H1 (cell line): ENCODE measurements at regions not wholly inside any gene's neighbourhood (a gene's known extent, or its start where the extent isn't known, plus 50 kb on each side); places are given as distances from the start of the nearest gene placed in this dataset.

Source experiments
- CTCF ChIA-PET: fragments of 300-600 bp; sonication (Branson Sonifier 250); formaldehyde crosslinking; loops from one replicate; lab custom pipeline; 2021; ENCODE audit not compliant: partially characterized antibody; lab: Charles Lee
- POLR2A ChIA-PET: fragments of 300-600 bp; sonication (Branson Sonifier 250); formaldehyde crosslinking; loops from one replicate; lab custom pipeline; 2021; ENCODE audit warnings: inconsistent platforms; ENCODE audit not compliant: partially characterized antibody; lab: Charles Lee
- DNase-seq, 2 experiments: peaks; one replicate each; pipeline versions ENCODE4 v3.0.0 to v3.0.0-alpha.2; 2010 to 2022; ENCODE audit warnings: low spot score in 2 of 2, low read depth in 1 of 2, mixed read lengths in 1 of 2
- FAIRE-seq: peaks from 2 replicates; lab custom pipeline; 2011; peaks lifted over from hg19 to GRCh38; lab: Jason Lieb, UNC
- H2AFZ ChIP-seq: 2 replicates; pipeline ENCODE4 v1.8.1; 2012; ENCODE audit warnings: low read length, inconsistent platforms
- H2AK5ac ChIP-seq: 2 replicates; pipeline ENCODE4 v1.6.1; 2013; ENCODE audit warnings: low read depth, low read length
- H2BK120ac ChIP-seq: replicated peaks from 2 replicates; pipeline ENCODE3; 2013; ENCODE audit warnings: low read depth, low read length, inconsistent platforms
- H2BK12ac ChIP-seq: 2 replicates; pipeline ENCODE4 v1.6.1; 2013; ENCODE audit warnings: low read depth, low read length
- H2BK15ac ChIP-seq: 2 replicates; pipeline ENCODE4 v1.6.1; 2013; ENCODE audit warnings: low read length
- H2BK20ac ChIP-seq: 2 replicates; pipeline ENCODE4 v1.6.1; 2013; ENCODE audit warnings: low read length
- H2BK5ac ChIP-seq: 2 replicates; pipeline ENCODE4 v1.6.1; 2013; ENCODE audit warnings: low read depth, low read length
- H3K14ac ChIP-seq: 2 replicates; pipeline ENCODE4 v1.6.1; 2013; ENCODE audit warnings: inconsistent platforms; ENCODE audit not compliant: insufficient read length
- H3K18ac ChIP-seq: 2 replicates; pipeline ENCODE4 v1.6.1; 2013; ENCODE audit warnings: low read length; ENCODE audit errors: extremely low read depth
- H3K23ac ChIP-seq: 2 replicates; pipeline ENCODE4 v1.6.1; 2013; ENCODE audit warnings: inconsistent platforms; ENCODE audit not compliant: insufficient read length
- H3K23me2 ChIP-seq: 2 replicates; pipeline ENCODE4 v1.6.1; 2013; ENCODE audit warnings: low read depth, low read length
- H3K27ac ChIP-seq: 2 replicates; pipeline ENCODE4 v1.6.1; 2011; ENCODE audit warnings: low read depth, low read length, inconsistent platforms
- H3K27me3 ChIP-seq, 4 experiments: replicated peaks in 1 of 4; 1 replicate in 1 of 4; 2 replicates in 3 of 4; pipeline versions ENCODE4 v1.6.1 to v1.8.1; 2011 to 2013; ENCODE audit warnings: low read length in 3 of 4, mild to moderate bottlenecking in 3 of 4, inconsistent platforms in 2 of 4, mixed read lengths in 2 of 4, moderate library complexity in 1 of 4; ENCODE audit not compliant: control insufficient read depth in 3 of 4, insufficient read depth in 3 of 4; ENCODE audit errors: extremely low read depth in 1 of 4
- H3K36me3 ChIP-seq, 4 experiments: 2 replicates each; pipeline versions ENCODE4 v1.6.1 to v1.8.1; 2011 to 2013; ENCODE audit warnings: mild to moderate bottlenecking in 4 of 4, low read length in 3 of 4, moderate library complexity in 2 of 4, control low read depth in 1 of 4, inconsistent platforms in 1 of 4; ENCODE audit not compliant: insufficient read depth in 4 of 4, control insufficient read depth in 2 of 4
- H3K4ac ChIP-seq: replicated peaks from 2 replicates; pipeline ENCODE3; 2013; ENCODE audit warnings: low read length, low read depth, mixed read lengths, inconsistent platforms; ENCODE audit not compliant: insufficient read length
- H3K4me1 ChIP-seq, 4 experiments: replicated peaks in 1 of 4; 1 replicate in 1 of 4; 2 replicates in 3 of 4; pipeline versions ENCODE4 v1.6.1 to v1.8.1; 2011 to 2013; ENCODE audit warnings: low read length in 3 of 4, inconsistent platforms in 2 of 4, mixed read lengths in 1 of 4; ENCODE audit not compliant: insufficient read depth in 4 of 4, control insufficient read depth in 3 of 4
- H3K4me2 ChIP-seq, 2 experiments: 2 replicates each; pipeline versions ENCODE4 v1.6.1 to v1.8.1; 2011 to 2013; ENCODE audit warnings: low read depth in 2 of 2, low read length in 2 of 2, control low read depth in 1 of 2, inconsistent platforms in 1 of 2, mild to moderate bottlenecking in 1 of 2; ENCODE audit not compliant: insufficient read depth in 1 of 2
- H3K4me3 ChIP-seq, 4 experiments: fragments of 200-600, 300-600 bp in 1 of 4; sonication (generic), shearing (Covaris generic), sonication (Bioruptor Twin) in 1 of 4; 2 replicates each; pipeline versions ENCODE4 v1.5.1 to v1.8.1; 2011 to 2016; ENCODE audit warnings: low read length in 4 of 4, low read depth in 3 of 4, control low read depth in 2 of 4, inconsistent platforms in 2 of 4, mild to moderate bottlenecking in 2 of 4, mixed read lengths in 1 of 4, moderate library complexity in 1 of 4; ENCODE audit not compliant: insufficient read depth in 2 of 4; ENCODE audit errors: extremely low read depth in 1 of 4
- H3K56ac ChIP-seq: replicated peaks from 2 replicates; pipeline ENCODE3; 2013; ENCODE audit warnings: low read depth, mild to moderate bottlenecking, mixed read lengths, low read length, inconsistent platforms; ENCODE audit not compliant: insufficient read length
- H3K79me1 ChIP-seq: 2 replicates; pipeline ENCODE4 v1.6.1; 2013; ENCODE audit warnings: low read depth, low read length, control low read depth
- H3K79me2 ChIP-seq, 2 experiments: 2 replicates each; pipeline versions ENCODE4 v1.6.1 to v1.8.1; 2012 to 2013; ENCODE audit warnings: low read length in 2 of 2, mild to moderate bottlenecking in 2 of 2, inconsistent platforms in 1 of 2; ENCODE audit not compliant: insufficient read depth in 2 of 2, control insufficient read depth in 1 of 2
- H3K9ac ChIP-seq, 4 experiments: replicated peaks in 1 of 4; 1 replicate in 1 of 4; 2 replicates in 3 of 4; pipeline versions ENCODE4 v1.6.1 to v1.8.1; 2011 to 2013; ENCODE audit warnings: low read depth in 3 of 4, low read length in 3 of 4, control low read depth in 2 of 4, mild to moderate bottlenecking in 2 of 4, moderate library complexity in 2 of 4, inconsistent platforms in 1 of 4; ENCODE audit errors: extremely low read depth in 1 of 4
- H3K9me3 ChIP-seq, 2 experiments: 2 replicates each; pipeline versions ENCODE4 v1.6.1 to v1.8.1; 2012 to 2013; ENCODE audit warnings: mild to moderate bottlenecking in 2 of 2, moderate library complexity in 2 of 2, control low read depth in 1 of 2, inconsistent platforms in 1 of 2, low read depth in 1 of 2, low read length in 1 of 2, mixed read lengths in 1 of 2; ENCODE audit not compliant: insufficient read depth in 2 of 2
- H4K20me1 ChIP-seq, 2 experiments: replicated peaks in 1 of 2; 2 replicates each; pipeline versions ENCODE3 to v1.8.1; 2011 to 2013; ENCODE audit warnings: inconsistent platforms in 2 of 2, low read length in 2 of 2, mild to moderate bottlenecking in 1 of 2; ENCODE audit not compliant: insufficient read depth in 2 of 2, control insufficient read depth in 1 of 2
- H4K5ac ChIP-seq: 2 replicates; pipeline ENCODE4 v1.6.1; 2013; ENCODE audit warnings: low read length, low read depth, mixed read lengths, inconsistent platforms; ENCODE audit not compliant: insufficient read length
- H4K8ac ChIP-seq: 2 replicates; pipeline ENCODE4 v1.8.0; 2013; ENCODE audit warnings: mild to moderate bottlenecking, moderate library complexity, low read length, inconsistent platforms; ENCODE audit not compliant: insufficient read depth; ENCODE audit errors: extremely low read depth
- H4K91ac ChIP-seq: replicated peaks from 2 replicates; pipeline ENCODE3; 2013; ENCODE audit warnings: low read length, mixed read lengths, inconsistent platforms; ENCODE audit not compliant: insufficient read length
- POLR2AphosphoS5 ChIP-seq: IDR thresholded peaks from 2 replicates; pipeline ENCODE4 v1.6.1; 2011; ENCODE audit warnings: low read depth, low read length
- WGBS, 2 experiments: shearing (Covaris generic) in 1 of 2; methylation state at CpG; one replicate each; pipeline versions ENCODE4 v1.1.6 to v1.1.7; 2013 to 2015; ENCODE audit warnings: low lambda C conversion rate in 2 of 2, mixed read lengths in 2 of 2, inconsistent platforms in 1 of 2, low coverage in 1 of 2, missing lambda C conversion rate in 1 of 2; ENCODE audit not compliant: insufficient replicate concordance in 2 of 2, insufficient coverage in 1 of 2, insufficient read length in 1 of 2; ENCODE audit errors: extremely low coverage in 1 of 2, missing lambda C conversion rate in 1 of 2; 5-methylcytosine and 5-hydroxymethylcytosine counted together
- TF ChIP-seq, protein P1 (sequence below), 3 experiments: IDR thresholded peaks; 1 replicate in 2 of 3; 2 replicates in 1 of 3; pipeline versions ENCODE4 v1.5.1 to v1.6.1; 2011; ENCODE audit warnings: low read length in 3 of 3, mild to moderate bottlenecking in 3 of 3, inconsistent platforms in 2 of 3, low read depth in 1 of 3, moderate library complexity in 1 of 3; ENCODE audit not compliant: insufficient read depth in 1 of 3; ENCODE audit errors: control extremely low read depth in 1 of 3
- TF ChIP-seq, protein P2 (sequence below): IDR thresholded peaks from 2 replicates; pipeline ENCODE4 v1.6.1; 2011; ENCODE audit warnings: low read length, improper control_type of control experiment

DNA sequence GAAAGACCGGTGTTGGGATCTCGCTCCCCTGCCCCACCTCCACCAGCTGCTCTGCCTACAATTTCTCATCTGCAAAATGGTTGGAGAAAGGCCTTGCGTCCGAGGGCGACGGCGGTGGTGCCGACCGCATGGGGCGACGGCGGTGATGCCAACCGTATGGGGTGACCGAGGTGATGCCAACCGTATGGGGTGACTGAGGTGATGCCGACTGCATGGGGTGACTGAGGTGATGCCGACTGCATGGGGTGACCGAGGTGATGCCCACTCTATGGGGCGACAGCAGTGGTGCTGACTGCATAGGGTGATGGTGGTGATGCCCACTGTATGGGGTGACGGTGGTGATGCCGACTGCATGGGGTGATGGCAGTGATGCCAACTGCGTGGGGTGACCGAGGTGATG lies 171.0 kb downstream of the OLFM1 start:
- Histone ChIP-seq H3K14ac (no peak overlapping the region), H3K4me1 (peaks cover 8 to 27% (median 17%) of the 10 kb centered on the region in 4 experiments), H3K36me3 (no peaks in the 10 kb centered on the region), H3K4me2 (no peak overlapping the region), H4K8ac (no peak overlapping the region), H2AK5ac (no peak overlapping the region), H4K5ac (no peak overlapping the region), H3K79me2 (no peaks in the 10 kb centered on the region), H2BK12ac (0 out of 2 replicates have a peak overlapping the region, but pooled peaks have one; percentile 39), H3K9me3 (no peaks in the 10 kb centered on the region), H3K23ac (no peak overlapping the region), H4K20me1 (peaks cover 0 to 3% of the 10 kb centered on the region in 2 experiments), H3K23me2 (peaks cover 8% of the 10 kb centered on the region; the same call in 1 of the 2 replicates), H2BK120ac (no peak overlapping the region), H3K27ac (no peak overlapping the region), H2BK20ac (no peak overlapping the region), H2BK5ac (no peak overlapping the region), H3K56ac (no peak overlapping the region), H3K9ac (no peak overlapping the region), H2BK15ac (no peak overlapping the region; the same call in 1 of the 2 replicates), H3K18ac (no peak overlapping the region), H2AFZ (no peak overlapping the region), H4K91ac (no peak overlapping the region), H3K4me3 (no peak overlapping the region), H3K79me1 (0 out of 2 replicates have a peak, but pooled peaks cover 2% of the 10 kb centered on the region), H3K4ac (no peak overlapping the region), H3K27me3 (peaks cover 0 to 8% (median 0%) of the 10 kb centered on the region in 4 experiments; a peak in 3 of 7 replicates)
- FAIRE-seq (no peak), DNase-seq (no peak)
- ChIA-PET CTCF (interaction anchor here (1.5 to 1.7 kb wide), 2 partner anchors 22 to 87 kb away, joined by 4 to 5 read pairs; no protein-coding TSS in a partner anchor), POLR2A (no interaction called here)
- TF ChIP-seq, protein P1, sequence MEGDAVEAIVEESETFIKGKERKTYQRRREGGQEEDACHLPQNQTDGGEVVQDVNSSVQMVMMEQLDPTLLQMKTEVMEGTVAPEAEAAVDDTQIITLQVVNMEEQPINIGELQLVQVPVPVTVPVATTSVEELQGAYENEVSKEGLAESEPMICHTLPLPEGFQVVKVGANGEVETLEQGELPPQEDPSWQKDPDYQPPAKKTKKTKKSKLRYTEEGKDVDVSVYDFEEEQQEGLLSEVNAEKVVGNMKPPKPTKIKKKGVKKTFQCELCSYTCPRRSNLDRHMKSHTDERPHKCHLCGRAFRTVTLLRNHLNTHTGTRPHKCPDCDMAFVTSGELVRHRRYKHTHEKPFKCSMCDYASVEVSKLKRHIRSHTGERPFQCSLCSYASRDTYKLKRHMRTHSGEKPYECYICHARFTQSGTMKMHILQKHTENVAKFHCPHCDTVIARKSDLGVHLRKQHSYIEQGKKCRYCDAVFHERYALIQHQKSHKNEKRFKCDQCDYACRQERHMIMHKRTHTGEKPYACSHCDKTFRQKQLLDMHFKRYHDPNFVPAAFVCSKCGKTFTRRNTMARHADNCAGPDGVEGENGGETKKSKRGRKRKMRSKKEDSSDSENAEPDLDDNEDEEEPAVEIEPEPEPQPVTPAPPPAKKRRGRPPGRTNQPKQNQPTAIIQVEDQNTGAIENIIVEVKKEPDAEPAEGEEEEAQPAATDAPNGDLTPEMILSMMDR (IDR thresholded peaks at IDR 0.05; ENCODE audit: control extremely low read depth in 1 of 3, insufficient read depth in 1 of 3, low read depth in 1 of 3, low read length in 3 of 3), result no peak
- TF ChIP-seq, protein P2, sequence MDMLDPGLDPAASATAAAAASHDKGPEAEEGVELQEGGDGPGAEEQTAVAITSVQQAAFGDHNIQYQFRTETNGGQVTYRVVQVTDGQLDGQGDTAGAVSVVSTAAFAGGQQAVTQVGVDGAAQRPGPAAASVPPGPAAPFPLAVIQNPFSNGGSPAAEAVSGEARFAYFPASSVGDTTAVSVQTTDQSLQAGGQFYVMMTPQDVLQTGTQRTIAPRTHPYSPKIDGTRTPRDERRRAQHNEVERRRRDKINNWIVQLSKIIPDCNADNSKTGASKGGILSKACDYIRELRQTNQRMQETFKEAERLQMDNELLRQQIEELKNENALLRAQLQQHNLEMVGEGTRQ, result no peak
- no peak for TF ChIP-seq POLR2AphosphoS5
- 93% methylated on average over 21 of the region's 23 CpGs; no CpG with 5 or more reads in 1 of the 2 experiments for WGBS, 2 experiments
